Vagina (tissue), 2 donors: ENCODE measurements at regions not wholly inside any gene's neighbourhood (a gene's known extent, or its start where the extent isn't known, plus 50 kb on each side); places are given as distances from the start of the nearest gene placed in this dataset.

Source experiments
- CTCF ChIP-seq, 3 experiments: fragments of 450-650 bp in 2 of 3; fragments of 200-600 bp in 1 of 3; sonication (generic) in 1 of 3; IDR thresholded peaks; one replicate each; pipeline ENCODE4 v1.5.1; 2017 to 2019; ENCODE audit warnings: antibody characterized with exemption in 3 of 3, mild to moderate bottlenecking in 2 of 3, moderate library complexity in 2 of 3
- POLR2AphosphoS5 ChIP-seq, 2 donors: sonication (generic); formaldehyde crosslinking; IDR thresholded peaks; one replicate each; pipeline ENCODE4 v1.9.0; 2017; ENCODE audit warnings: antibody characterized with exemption in 2 of 2, mild to moderate bottlenecking in 2 of 2, low read depth in 1 of 2; ENCODE audit not compliant: insufficient read depth in 1 of 2

DNA sequence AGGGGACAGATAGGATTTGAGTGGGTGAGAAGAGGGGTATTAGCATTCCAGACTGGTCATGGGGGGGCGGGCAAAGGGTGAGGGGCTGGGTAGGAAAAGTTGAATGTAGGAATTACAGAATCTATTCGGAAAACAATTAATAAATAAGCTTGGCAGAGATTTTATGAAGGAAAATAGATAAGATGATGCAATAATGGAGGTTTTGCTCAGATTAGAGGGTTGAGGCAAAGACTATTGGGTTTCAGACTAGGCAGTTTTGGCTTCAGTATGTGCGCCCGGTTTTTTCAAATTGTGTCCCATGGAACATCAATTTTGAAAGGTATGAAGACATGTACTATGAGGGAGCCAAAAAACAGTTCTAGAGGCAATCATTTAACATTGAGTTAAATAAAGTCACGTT lies 410.6 kb downstream of the SPRY1 start:
- no peak for TF ChIP-seq CTCF (IDR thresholded peaks at IDR 0.05)
- no peak for TF ChIP-seq POLR2AphosphoS5 (IDR thresholded peaks at IDR 0.05; ENCODE audit: insufficient read depth in 1 of 2, low read depth in 1 of 2)
